IMR-90 (cell line): ENCODE measurements at regions not wholly inside any gene's neighbourhood (a gene's known extent, or its start where the extent isn't known, plus 50 kb on each side); places are given as distances from the start of the nearest gene placed in this dataset.
A peak's percentile ranks its signal among the peaks of the same experiment; 100 is the strongest.

Source experiments
- ATAC-seq: fragments of 200-7000 bp; cut with Tn5 transposase; 2 replicates; pipeline ENCODE4 v1.9.1; 2020; ENCODE audit warnings: low read depth, mild to moderate bottlenecking, moderate library complexity
- BruUV-seq: library from RNA; stranded (reverse); fragments of 400-500 nt; replicated peaks from 2 replicates; lab custom pipeline; 2021; lab: Mats Ljungman, UMichigan
- CTCF ChIA-PET: fragments of 300-600 bp; formaldehyde crosslinking; extraction: SDS; loops from one replicate; lab custom pipeline; 2021; ENCODE audit warnings: antibody characterized with exemption; lab: Yijun Ruan, JAX
- POLR2A ChIA-PET: fragments of 300-600 bp; sonication (Branson Sonifier 250); formaldehyde crosslinking; loops from one replicate; lab custom pipeline; 2022; ENCODE audit warnings: antibody characterized with exemption; ENCODE audit not compliant: unreplicated experiment; lab: Charles Lee
- DNase-seq: peaks from one replicate; pipeline ENCODE4 v3.0.0; 2013
- H2AFZ ChIP-seq: replicated peaks from 2 replicates; pipeline ENCODE3; 2013; ENCODE audit warnings: low read length, mild to moderate bottlenecking; ENCODE audit not compliant: poor library complexity
- H2AK5ac ChIP-seq: 2 replicates; pipeline ENCODE4 v1.6.1; 2013; ENCODE audit warnings: low read depth, low read length, inconsistent platforms
- H2AK9ac ChIP-seq: replicated peaks from 2 replicates; pipeline ENCODE3; 2013; ENCODE audit warnings: mild to moderate bottlenecking, low read depth, low read length, moderate library complexity; ENCODE audit not compliant: poor library complexity
- H2BK120ac ChIP-seq: 2 replicates; pipeline ENCODE4 v1.6.1; 2013; ENCODE audit warnings: low read depth, low read length, inconsistent platforms
- H2BK15ac ChIP-seq: 3 replicates; pipeline ENCODE4 v1.6.1; 2013; ENCODE audit warnings: low read depth, low read length, inconsistent platforms
- H2BK20ac ChIP-seq: 2 replicates; pipeline ENCODE4 v1.6.1; 2013; ENCODE audit warnings: low read depth, mild to moderate bottlenecking, inconsistent platforms, low read length, moderate library complexity
- H2BK5ac ChIP-seq: 2 replicates; pipeline ENCODE4 v1.6.1; 2013; ENCODE audit warnings: mild to moderate bottlenecking, low read depth, low read length, inconsistent platforms; ENCODE audit not compliant: poor library complexity, severe bottlenecking
- H3K14ac ChIP-seq: replicated peaks from 2 replicates; pipeline ENCODE4 v1.6.1; 2013; ENCODE audit warnings: low read depth, low read length, inconsistent platforms
- H3K18ac ChIP-seq: 2 replicates; pipeline ENCODE4 v1.6.1; 2013; ENCODE audit warnings: low read depth, low read length, control low read depth
- H3K23ac ChIP-seq: 2 replicates; pipeline ENCODE4 v1.6.1; 2013; ENCODE audit warnings: low read depth, low read length, inconsistent platforms
- H3K27ac ChIP-seq: 2 replicates; pipeline ENCODE4 v1.5.1; 2013; ENCODE audit warnings: mild to moderate bottlenecking, control low read depth, low read length; ENCODE audit not compliant: insufficient read depth
- H3K27me3 ChIP-seq: 2 replicates; pipeline ENCODE4 v1.6.1; 2013; ENCODE audit warnings: low read length; ENCODE audit not compliant: control insufficient read depth, insufficient read depth
- H3K36me3 ChIP-seq: 2 replicates; pipeline ENCODE4 v1.6.1; 2013; ENCODE audit warnings: low read length, mixed read lengths; ENCODE audit not compliant: control insufficient read depth, insufficient read depth
- H3K4ac ChIP-seq: 2 replicates; pipeline ENCODE4 v1.6.1; 2013; ENCODE audit warnings: low read depth, low read length, inconsistent platforms
- H3K4me1 ChIP-seq: 2 replicates; pipeline ENCODE4 v1.6.1; 2013; ENCODE audit warnings: low read length, mixed read lengths; ENCODE audit not compliant: control insufficient read depth, insufficient read depth
- H3K4me2 ChIP-seq: 2 replicates; pipeline ENCODE4 v1.6.1; 2013; ENCODE audit warnings: low read depth, mild to moderate bottlenecking, control low read depth, low read length, moderate library complexity
- H3K4me3 ChIP-seq: 2 replicates; pipeline ENCODE4 v1.5.1; 2013; ENCODE audit warnings: low read depth, mild to moderate bottlenecking, control low read depth, low read length, moderate library complexity; ENCODE audit not compliant: insufficient read depth
- H3K56ac ChIP-seq: 2 replicates; pipeline ENCODE4 v1.6.1; 2013; ENCODE audit warnings: low read length, inconsistent platforms; ENCODE audit not compliant: insufficient read depth; ENCODE audit errors: extremely low read depth
- H3K79me1 ChIP-seq, 2 experiments: 2 replicates each; pipeline ENCODE4 v1.6.1; 2013; ENCODE audit warnings: low read length in 2 of 2, inconsistent platforms in 1 of 2, low read depth in 1 of 2
- H3K9ac ChIP-seq: 2 replicates; pipeline ENCODE4 v1.6.1; 2013; ENCODE audit warnings: low read depth, low read length, control low read depth
- H3K9me1 ChIP-seq: 2 replicates; pipeline ENCODE4 v1.6.1; 2013; ENCODE audit warnings: low read length, inconsistent platforms; ENCODE audit not compliant: insufficient read depth
- H3K9me3 ChIP-seq: 2 replicates; pipeline ENCODE4 v1.6.1; 2013; ENCODE audit warnings: low read length; ENCODE audit not compliant: control insufficient read depth, insufficient read depth
- H4K20me1 ChIP-seq: 2 replicates; pipeline ENCODE4 v1.6.1; 2013; ENCODE audit warnings: low read length, inconsistent platforms; ENCODE audit not compliant: insufficient read depth
- H4K5ac ChIP-seq: 2 replicates; pipeline ENCODE4 v1.6.1; 2013; ENCODE audit warnings: mild to moderate bottlenecking, low read depth, low read length, control low read depth
- H4K8ac ChIP-seq, 2 experiments: 2 replicates each; pipeline ENCODE4 v1.6.1; 2013; ENCODE audit warnings: low read depth in 2 of 2, low read length in 2 of 2, control low read depth in 1 of 2, inconsistent platforms in 1 of 2
- H4K91ac ChIP-seq: 2 replicates; pipeline ENCODE4 v1.6.1; 2013; ENCODE audit warnings: low read depth, low read length, inconsistent platforms; ENCODE audit not compliant: insufficient read depth
- CHD1 ChIP-seq: IDR thresholded peaks from 2 replicates; pipeline ENCODE4 v1.6.1; 2012; ENCODE audit warnings: low read depth, low read length, improper control_type of control experiment
- CTCF ChIP-seq: conservative IDR thresholded peaks from 2 replicates; pipeline ENCODE4 v1.5.1; 2012; ENCODE audit warnings: mild to moderate bottlenecking, low read depth, low read length, improper control_type of control experiment
- ELK1 ChIP-seq: fragments of 150-350 bp; IDR thresholded peaks from 2 replicates; pipeline ENCODE4 v1.6.1; 2016; ENCODE audit warnings: low read depth, mild to moderate bottlenecking, low read length, moderate library complexity, borderline replicate concordance
- FOS ChIP-seq: fragments of 150-350 bp; IDR thresholded peaks from 2 replicates; pipeline ENCODE4 v1.6.1; 2016; ENCODE audit warnings: low read depth, low read length
- MAFK ChIP-seq: IDR thresholded peaks from 2 replicates; pipeline ENCODE4 v1.6.1; 2012; ENCODE audit warnings: low read depth, low read length, improper control_type of control experiment
- MAZ ChIP-seq: IDR thresholded peaks from 2 replicates; pipeline ENCODE4 v1.6.1; 2012; ENCODE audit warnings: low read depth, mild to moderate bottlenecking, low read length, improper control_type of control experiment, moderate library complexity, borderline replicate concordance
- MXI1 ChIP-seq: IDR thresholded peaks from 2 replicates; pipeline ENCODE4 v1.6.1; 2012; ENCODE audit warnings: low read depth, mild to moderate bottlenecking, low read length, moderate library complexity, borderline replicate concordance
- NFE2L2 ChIP-seq: fragments of 150-350 bp; IDR thresholded peaks from 2 replicates; pipeline ENCODE4 v1.6.1; 2016; ENCODE audit warnings: low read depth, mild to moderate bottlenecking, low read length
- POLR2A ChIP-seq: IDR thresholded peaks from 2 replicates; pipeline ENCODE4 v1.6.1; 2012; ENCODE audit warnings: mild to moderate bottlenecking, low read depth, low read length
- RAD21 ChIP-seq: IDR thresholded peaks from 2 replicates; pipeline ENCODE4 v1.6.1; 2012; ENCODE audit warnings: low read length, improper control_type of control experiment
- RCOR1 ChIP-seq: IDR thresholded peaks from 2 replicates; pipeline ENCODE4 v1.6.1; 2012; ENCODE audit warnings: mild to moderate bottlenecking, low read length, improper control_type of control experiment; ENCODE audit not compliant: insufficient replicate concordance
- RFX5 ChIP-seq: IDR thresholded peaks from 2 replicates; pipeline ENCODE4 v1.8.0; 2012; ENCODE audit warnings: low read depth, mild to moderate bottlenecking, low read length, moderate library complexity
- SMC3 ChIP-seq: fragments of 150-350 bp; IDR thresholded peaks from 2 replicates; pipeline ENCODE4 v1.6.1; 2016; ENCODE audit warnings: low read depth, mild to moderate bottlenecking, antibody characterized with exemption, low read length, moderate library complexity
- WGBS, 2 experiments: methylation state at CpG; one replicate each; pipeline versions ENCODE4 v1.1.5 to v1.1.7; 2013; ENCODE audit warnings: missing lambda C conversion rate in 2 of 2; ENCODE audit not compliant: insufficient read length in 1 of 2; ENCODE audit errors: extremely low coverage in 2 of 2; 5-methylcytosine and 5-hydroxymethylcytosine counted together
- dilution Hi-C: fragments of 300-500 bp; cut with HindIII; formaldehyde crosslinking; loops from one replicate; pipeline ENCODE4 v1.14.3; 2018; ENCODE audit warnings: low sequenced_read_pairs; ENCODE audit not compliant: unreplicated experiment
- in situ Hi-C: fragments of 300-500 bp; cut with MboI; formaldehyde crosslinking; loops from 3 replicates; pipeline ENCODE4 v1.14.3; 2019; ENCODE audit warnings: low sequenced_read_pairs, inconsistent platforms, mixed read lengths
- intact Hi-C: fragments of 100-400 bp; cut with micrococcal nuclease; formaldehyde crosslinking; loops from 2 replicates; pipeline ENCODE4 v1.10.0; 2022

- no peak overlapping the region for H2BK5ac ChIP-seq
- POLR2A ChIA-PET, result no interaction called here
- no peak overlapping the region for H3K4ac ChIP-seq
- CTCF ChIA-PET, result no interaction called here
- H3K4me2 ChIP-seq, result no peak overlapping the region
- H3K14ac ChIP-seq, result no peak overlapping the region
- H2AFZ ChIP-seq, result no peak overlapping the region
- dilution Hi-C loops, result no loop called here
- in situ Hi-C loops, result no loop called here
- no peaks in the 10 kb centered on the region for H4K20me1 ChIP-seq
- ATAC-seq (no peak), DNase-seq (peak; percentile 17)
- peaks cover 11% of the 10 kb centered on the region for H3K9me3 ChIP-seq
- no peak overlapping the region for H4K5ac ChIP-seq
- no peaks in the 10 kb centered on the region for H3K4me1 ChIP-seq
- H2BK120ac ChIP-seq, result no peak overlapping the region
- no peak overlapping the region for H2AK9ac ChIP-seq
- no peak overlapping the region for H4K8ac ChIP-seq
- no peak overlapping the region for H2BK20ac ChIP-seq
- H3K18ac ChIP-seq, result no peak overlapping the region
- peaks cover 18% of the 10 kb centered on the region for H3K27me3 ChIP-seq
- no peak overlapping the region for H2BK15ac ChIP-seq
- H3K27ac ChIP-seq, result no peak overlapping the region
- H3K9me1 ChIP-seq, result no peaks in the 10 kb centered on the region
- H3K4me3 ChIP-seq, result no peak overlapping the region
- 8% methylated on average over 2 of the region's 4 CpGs; no CpG with 5 or more reads in 1 of the 2 experiments for WGBS, 2 experiments
- H3K23ac ChIP-seq, result no peak overlapping the region
- no peak overlapping the region for H4K91ac ChIP-seq
- no peak overlapping the region for H2AK5ac ChIP-seq
- no peak overlapping the region for H3K56ac ChIP-seq
- BruUV-seq, result no TSS peak
- no peaks in the 10 kb centered on the region for H3K79me1 ChIP-seq
- TF ChIP-seq SMC3, result no peak
- no peak for TF ChIP-seq RAD21
- no peak for TF ChIP-seq POLR2A
- TF ChIP-seq RFX5, result no peak
- TF ChIP-seq CTCF, result no peak
- TF ChIP-seq CHD1, result no peak
- no peak for TF ChIP-seq MAFK
- TF ChIP-seq RCOR1, result no peak
- no peak for TF ChIP-seq ELK1
- no peak for TF ChIP-seq NFE2L2
- TF ChIP-seq FOS, result no peak
- no peak for TF ChIP-seq MAZ
- no peak for TF ChIP-seq MXI1
- H3K9ac ChIP-seq, result no peak overlapping the region
- intact Hi-C loops, result no loop called here
- no peaks in the 10 kb centered on the region for H3K36me3 ChIP-seq
Observed at GRCh38 chr20:63145156-63145555, 70.8 kb downstream of the YTHDF1 start.
